CD14-positive monocyte (primary cell): ENCODE measurements at regions not wholly inside any gene's neighbourhood (a gene's known extent, or its start where the extent isn't known, plus 50 kb on each side); places are given as distances from the start of the nearest gene placed in this dataset.

Experiments
- DNase-seq, 3 donors: peaks; one replicate each; pipeline ENCODE4 v3.0.0-alpha.2; 2011 to 2022
- H2AFZ ChIP-seq: 2 replicates; pipeline ENCODE4 v1.6.0; 2012; ENCODE audit warnings: mild to moderate bottlenecking, low read depth, low read length, inconsistent platforms; ENCODE audit not compliant: insufficient read depth, poor library complexity, severe bottlenecking
- H3K27ac ChIP-seq, 2 donors: 1 replicate in 1 of 2; 2 replicates in 1 of 2; pipeline ENCODE4 v1.5.1; 2012 to 2013; ENCODE audit warnings: low read length in 2 of 2, control low read depth in 1 of 2, inconsistent platforms in 1 of 2, low read depth in 1 of 2, mild to moderate bottlenecking in 1 of 2
- H3K27me3 ChIP-seq, 2 donors: one replicate each; pipeline versions ENCODE4 v1.6.0 to v1.6.1; 2011 to 2013; ENCODE audit warnings: low read length in 2 of 2; ENCODE audit not compliant: control insufficient read depth in 2 of 2, insufficient read depth in 2 of 2
- H3K36me3 ChIP-seq, 2 donors: replicated peaks in 1 of 2; 1 replicate in 1 of 2; 2 replicates in 1 of 2; pipeline versions ENCODE4 v1.5.1 to v1.6.1; 2012 to 2013; ENCODE audit warnings: low read length in 2 of 2, control low read depth in 1 of 2, inconsistent platforms in 1 of 2, mild to moderate bottlenecking in 1 of 2; ENCODE audit not compliant: insufficient read depth in 2 of 2, control insufficient read depth in 1 of 2
- H3K4me1 ChIP-seq, 2 donors: 1 replicate in 1 of 2; 2 replicates in 1 of 2; pipeline versions ENCODE4 v1.5.1 to v1.6.1; 2012 to 2013; ENCODE audit warnings: low read length in 2 of 2, control low read depth in 1 of 2, inconsistent platforms in 1 of 2, mild to moderate bottlenecking in 1 of 2, moderate library complexity in 1 of 2; ENCODE audit not compliant: insufficient read depth in 2 of 2, control insufficient read depth in 1 of 2
- H3K4me2 ChIP-seq: replicated peaks from 2 replicates; pipeline ENCODE3; 2012; ENCODE audit warnings: low read length, moderate library complexity, mild to moderate bottlenecking; ENCODE audit not compliant: poor library complexity, severe bottlenecking; ENCODE audit errors: extremely low read depth
- H3K4me3 ChIP-seq, 3 experiments: fragments of 200-600 bp in 1 of 3; sonication (generic) in 1 of 3; replicated peaks in 1 of 3; 1 replicate in 2 of 3; 2 replicates in 1 of 3; pipeline ENCODE4 v1.5.1; 2011 to 2013; ENCODE audit warnings: low read length in 3 of 3, mild to moderate bottlenecking in 3 of 3, control low read depth in 2 of 3, low read depth in 2 of 3, inconsistent platforms in 1 of 3, moderate library complexity in 1 of 3
- H3K79me2 ChIP-seq: 2 replicates; pipeline ENCODE4 v1.6.0; 2012; ENCODE audit warnings: mild to moderate bottlenecking, control low read depth, inconsistent platforms, low read length, moderate library complexity; ENCODE audit not compliant: insufficient read depth
- H3K9ac ChIP-seq: 2 replicates; pipeline ENCODE4 v1.6.0; 2017; ENCODE audit warnings: low read length, mild to moderate bottlenecking; ENCODE audit not compliant: insufficient read depth, poor library complexity, severe bottlenecking
- H3K9me3 ChIP-seq, 2 donors: replicated peaks in 1 of 2; 1 replicate in 1 of 2; 2 replicates in 1 of 2; pipeline versions ENCODE4 v1.5.1 to v1.6.1; 2012 to 2013; ENCODE audit warnings: low read length in 2 of 2, control low read depth in 1 of 2; ENCODE audit not compliant: control insufficient read depth in 1 of 2, insufficient read depth in 1 of 2
- H4K20me1 ChIP-seq: 2 replicates; pipeline ENCODE4 v1.6.0; 2012; ENCODE audit warnings: mild to moderate bottlenecking, low read length, control low read depth, moderate library complexity; ENCODE audit not compliant: insufficient read depth
- H3K27ac Mint-ChIP-seq, 7 donors: one replicate each; pipeline ENCODE4 v1.8.0; 2020; ENCODE audit warnings: mild to moderate bottlenecking in 7 of 7, mixed read lengths in 7 of 7, moderate library complexity in 6 of 7, inconsistent platforms in 2 of 7
- H3K27me3 Mint-ChIP-seq, 3 donors: one replicate each; pipeline ENCODE4 v1.8.0; 2021 to 2022; ENCODE audit warnings: low read depth in 3 of 3, mild to moderate bottlenecking in 3 of 3, mixed read lengths in 3 of 3, moderate library complexity in 3 of 3, inconsistent platforms in 1 of 3
- H3K36me3 Mint-ChIP-seq, 2 donors: one replicate each; pipeline ENCODE4 v1.8.0; 2020; ENCODE audit warnings: mixed read lengths in 2 of 2, inconsistent platforms in 1 of 2, mild to moderate bottlenecking in 1 of 2
- H3K4me1 Mint-ChIP-seq: one replicate; pipeline ENCODE4 v1.8.0; 2020; ENCODE audit warnings: mild to moderate bottlenecking, mixed read lengths
- H3K4me3 Mint-ChIP-seq, 2 donors: one replicate each; pipeline ENCODE4 v1.8.0; 2020; ENCODE audit warnings: mild to moderate bottlenecking in 2 of 2, mixed read lengths in 2 of 2, moderate library complexity in 1 of 2
- H3K9me3 Mint-ChIP-seq, 7 donors: one replicate each; pipeline ENCODE4 v1.8.0; 2020 to 2022; ENCODE audit warnings: mixed read lengths in 7 of 7, mild to moderate bottlenecking in 6 of 7, moderate library complexity in 6 of 7, inconsistent platforms in 2 of 7
- WGBS: methylation state at CpG from one replicate; pipeline ENCODE4 v1.1.5; 2013; ENCODE audit warnings: missing lambda C conversion rate; ENCODE audit not compliant: insufficient coverage; 5-methylcytosine and 5-hydroxymethylcytosine counted together
- intact Hi-C, 2 donors: fragments of 100-400 bp; cut with micrococcal nuclease; formaldehyde crosslinking; loops; one replicate each; pipeline versions ENCODE4 v1.15.0 to v1.15.1; 2023
- TF ChIP-seq, protein P1 (sequence below): fragments of 200-600 bp; IDR thresholded peaks from one replicate; pipeline ENCODE4 v1.8.0; 2022; ENCODE audit warnings: antibody characterized with exemption, mild to moderate bottlenecking

DNA sequence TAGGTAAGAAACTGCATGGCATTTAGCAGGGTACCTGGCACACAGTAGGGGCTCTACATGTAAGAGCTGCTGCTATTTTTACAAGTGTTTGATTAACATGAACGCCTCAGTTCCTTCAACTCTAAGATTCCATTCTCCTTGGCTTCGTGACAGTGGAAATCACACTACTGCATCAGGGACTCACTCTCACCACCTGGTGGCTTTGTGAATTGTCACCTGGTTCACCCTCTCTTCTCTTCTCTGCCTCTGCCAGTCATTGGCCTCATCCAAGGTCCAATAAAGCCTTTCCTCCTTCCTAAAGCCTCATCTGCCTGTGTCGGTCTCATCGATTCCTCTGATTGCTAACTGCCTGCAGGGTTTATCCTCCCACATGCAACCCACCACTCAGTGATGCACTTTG is 476.4 kb downstream of the VRK1 start:
- Mint-ChIP-seq H3K9me3 (peaks cover 0 to 4% (median 1%) of the 10 kb centered on the region in 7 donors), H3K27ac (no peak overlapping the region), H3K27me3 (peaks cover 14 to 21% (median 17%) of the 10 kb centered on the region in 3 donors), H3K4me3 (no peak overlapping the region), H3K36me3 (no peaks in the 10 kb centered on the region), H3K4me1 (peaks cover 6% of the 10 kb centered on the region)
- no peak overlapping the region for H3K27ac ChIP-seq
- peaks cover 2 to 3% of the 10 kb centered on the region in 2 donors for H3K27me3 ChIP-seq
- intact Hi-C loops: no loop called here
- H3K9ac ChIP-seq: no peak overlapping the region
- H3K4me1 ChIP-seq: no peaks in the 10 kb centered on the region
- H3K9me3 ChIP-seq: no peaks in the 10 kb centered on the region
- H3K36me3 ChIP-seq: no peaks in the 10 kb centered on the region
- WGBS: 70% methylated on average over 2 of the region's 4 CpGs
- no peak overlapping the region for H3K4me2 ChIP-seq
- no peaks in the 10 kb centered on the region for H3K79me2 ChIP-seq
- DNase-seq: no peak
- TF ChIP-seq, protein P1, sequence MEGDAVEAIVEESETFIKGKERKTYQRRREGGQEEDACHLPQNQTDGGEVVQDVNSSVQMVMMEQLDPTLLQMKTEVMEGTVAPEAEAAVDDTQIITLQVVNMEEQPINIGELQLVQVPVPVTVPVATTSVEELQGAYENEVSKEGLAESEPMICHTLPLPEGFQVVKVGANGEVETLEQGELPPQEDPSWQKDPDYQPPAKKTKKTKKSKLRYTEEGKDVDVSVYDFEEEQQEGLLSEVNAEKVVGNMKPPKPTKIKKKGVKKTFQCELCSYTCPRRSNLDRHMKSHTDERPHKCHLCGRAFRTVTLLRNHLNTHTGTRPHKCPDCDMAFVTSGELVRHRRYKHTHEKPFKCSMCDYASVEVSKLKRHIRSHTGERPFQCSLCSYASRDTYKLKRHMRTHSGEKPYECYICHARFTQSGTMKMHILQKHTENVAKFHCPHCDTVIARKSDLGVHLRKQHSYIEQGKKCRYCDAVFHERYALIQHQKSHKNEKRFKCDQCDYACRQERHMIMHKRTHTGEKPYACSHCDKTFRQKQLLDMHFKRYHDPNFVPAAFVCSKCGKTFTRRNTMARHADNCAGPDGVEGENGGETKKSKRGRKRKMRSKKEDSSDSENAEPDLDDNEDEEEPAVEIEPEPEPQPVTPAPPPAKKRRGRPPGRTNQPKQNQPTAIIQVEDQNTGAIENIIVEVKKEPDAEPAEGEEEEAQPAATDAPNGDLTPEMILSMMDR: no peak
- no peaks in the 10 kb centered on the region for H4K20me1 ChIP-seq
- no peak overlapping the region for H2AFZ ChIP-seq
- no peak overlapping the region for H3K4me3 ChIP-seq

DNA sequence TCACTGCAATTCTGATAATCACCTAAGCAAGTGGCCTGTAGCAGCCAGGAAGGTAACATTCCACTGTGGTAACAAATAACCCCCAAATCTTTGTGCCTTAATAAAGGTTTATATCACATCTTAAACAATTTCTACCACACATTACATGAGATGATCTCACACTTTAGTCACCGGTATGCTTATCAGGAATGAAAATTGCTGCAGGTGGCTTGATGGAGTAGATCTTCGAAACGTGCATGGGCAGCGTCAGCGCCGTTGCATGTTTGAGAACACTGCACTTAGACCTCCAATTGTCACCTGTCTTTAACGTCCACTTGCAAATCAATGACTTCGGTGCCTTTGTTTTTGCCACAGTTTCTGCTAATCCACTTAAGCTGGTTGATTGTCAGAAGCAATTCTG is 477.4 kb downstream of the VRK1 start:
- Mint-ChIP-seq H3K4me1 (peaks cover 6% of the 10 kb centered on the region), H3K27me3 (peaks cover 14 to 21% (median 17%) of the 10 kb centered on the region in 3 donors), H3K36me3 (no peaks in the 10 kb centered on the region), H3K27ac (no peak overlapping the region), H3K9me3 (peaks cover 0 to 3% (median 0%) of the 10 kb centered on the region in 7 donors), H3K4me3 (no peak overlapping the region)
- H4K20me1 ChIP-seq: no peaks in the 10 kb centered on the region
- no peak for DNase-seq
- no peak overlapping the region for H3K4me2 ChIP-seq
- no peaks in the 10 kb centered on the region for H3K9me3 ChIP-seq
- no peak overlapping the region for H3K4me3 ChIP-seq
- intact Hi-C loops: no loop called here
- 90% methylated on average over 6 of the region's 8 CpGs for WGBS
- peaks cover 2 to 3% of the 10 kb centered on the region in 2 donors for H3K27me3 ChIP-seq
- H3K4me1 ChIP-seq: no peaks in the 10 kb centered on the region
- no peak overlapping the region for H2AFZ ChIP-seq
- H3K36me3 ChIP-seq: no peaks in the 10 kb centered on the region
- TF ChIP-seq, protein P1: no peak
- H3K79me2 ChIP-seq: no peaks in the 10 kb centered on the region
- no peak overlapping the region for H3K9ac ChIP-seq
- H3K27ac ChIP-seq: no peak overlapping the region
